ENCODE measurements at regions not wholly inside any gene's neighbourhood (a gene's known extent, or its start where the extent isn't known, plus 50 kb on each side); places are given as distances from the start of the nearest gene placed in this dataset.

- no peak for TF ChIP-seq EZH2phosphoT487 (IDR thresholded peaks at IDR 0.05; ENCODE audit: borderline replicate concordance, low read length)
- TF ChIP-seq EZH2 (IDR thresholded peaks at IDR 0.05; ENCODE audit: low read length, unreplicated experiment) = no peak
- TF ChIP-seq, protein P1, sequence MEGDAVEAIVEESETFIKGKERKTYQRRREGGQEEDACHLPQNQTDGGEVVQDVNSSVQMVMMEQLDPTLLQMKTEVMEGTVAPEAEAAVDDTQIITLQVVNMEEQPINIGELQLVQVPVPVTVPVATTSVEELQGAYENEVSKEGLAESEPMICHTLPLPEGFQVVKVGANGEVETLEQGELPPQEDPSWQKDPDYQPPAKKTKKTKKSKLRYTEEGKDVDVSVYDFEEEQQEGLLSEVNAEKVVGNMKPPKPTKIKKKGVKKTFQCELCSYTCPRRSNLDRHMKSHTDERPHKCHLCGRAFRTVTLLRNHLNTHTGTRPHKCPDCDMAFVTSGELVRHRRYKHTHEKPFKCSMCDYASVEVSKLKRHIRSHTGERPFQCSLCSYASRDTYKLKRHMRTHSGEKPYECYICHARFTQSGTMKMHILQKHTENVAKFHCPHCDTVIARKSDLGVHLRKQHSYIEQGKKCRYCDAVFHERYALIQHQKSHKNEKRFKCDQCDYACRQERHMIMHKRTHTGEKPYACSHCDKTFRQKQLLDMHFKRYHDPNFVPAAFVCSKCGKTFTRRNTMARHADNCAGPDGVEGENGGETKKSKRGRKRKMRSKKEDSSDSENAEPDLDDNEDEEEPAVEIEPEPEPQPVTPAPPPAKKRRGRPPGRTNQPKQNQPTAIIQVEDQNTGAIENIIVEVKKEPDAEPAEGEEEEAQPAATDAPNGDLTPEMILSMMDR (conservative IDR thresholded peaks at IDR 0.05; ENCODE audit: low read depth, low read length) = no peak
- POLR2A ChIA-PET (ENCODE audit: unreplicated experiment) = no interaction called here
- Histone ChIP-seq H3K4me2 (ENCODE audit: low read length) (no peak overlapping the region), H3F3A (ENCODE audit: low read length, unreplicated experiment) (no peaks in the 10 kb centered on the region), H3K79me2 (ENCODE audit: low read length) (no peaks in the 10 kb centered on the region), H3K9me2 (replicated peaks; ENCODE audit: low read length) (no peaks in the 10 kb centered on the region), H3K4me1 (ENCODE audit: insufficient read depth, low read length) (peaks cover 3% of the 10 kb centered on the region; the same call in 1 of the 2 replicates), H3K36me3 (ENCODE audit: low read depth, low read length) (no peaks in the 10 kb centered on the region), H3K9ac (ENCODE audit: low read length) (no peak overlapping the region), H3K4me3 (ENCODE audit: low read length) (no peak overlapping the region), H3K9me3 (ENCODE audit: low read length) (no peaks in the 10 kb centered on the region), H2AFZ (ENCODE audit: low read length) (no peak overlapping the region), H3K27me3 (ENCODE audit: low read length) (no peaks in the 10 kb centered on the region), H3K27ac (ENCODE audit: low read length) (no peak overlapping the region), H4K20me1 (ENCODE audit: low read length) (no peaks in the 10 kb centered on the region)
- ATAC-seq (no peak), DNase-seq (no peak)
- no TSS peak for BruUV-seq (replicated peaks)
- intact Hi-C loops (cut with micrococcal nuclease) = no loop called here
- CTCF ChIA-PET = no interaction called here
These were observed 1204.0 kb upstream of the ZEB2 start for GRCh38 chr2:145723872-145724271.

- H3K9me3 ChIP-seq (ENCODE audit: low read length) = no peaks in the 10 kb centered on the region
- DNase-seq (no peak), ATAC-seq (no peak)
- H4K20me1 ChIP-seq (ENCODE audit: low read length) = no peaks in the 10 kb centered on the region
- H3K36me3 ChIP-seq (ENCODE audit: low read depth, low read length) = no peaks in the 10 kb centered on the region
- H3K9ac ChIP-seq (ENCODE audit: low read length) = no peak overlapping the region
- no peak overlapping the region for H2AFZ ChIP-seq (ENCODE audit: low read length)
- CTCF ChIA-PET = no interaction called here
- H3K4me3 ChIP-seq (ENCODE audit: low read length) = no peak overlapping the region
- intact Hi-C loops (cut with micrococcal nuclease) = no loop called here
- H3K27me3 ChIP-seq (ENCODE audit: low read length) = no peaks in the 10 kb centered on the region
- no peak overlapping the region for H3K4me2 ChIP-seq (ENCODE audit: low read length)
- H3K79me2 ChIP-seq (ENCODE audit: low read length) = no peaks in the 10 kb centered on the region
- POLR2A ChIA-PET (ENCODE audit: unreplicated experiment) = no interaction called here
- H3K4me1 ChIP-seq (ENCODE audit: insufficient read depth, low read length) = peaks cover 3% of the 10 kb centered on the region; the same call in 1 of the 2 replicates
- no TSS peak for BruUV-seq (replicated peaks)
- H3K9me2 ChIP-seq (replicated peaks; ENCODE audit: low read length) = no peaks in the 10 kb centered on the region
- no peak overlapping the region for H3K27ac ChIP-seq (ENCODE audit: low read length)
- H3F3A ChIP-seq (ENCODE audit: low read length, unreplicated experiment) = no peaks in the 10 kb centered on the region
- TF ChIP-seq EZH2phosphoT487 (IDR thresholded peaks at IDR 0.05; ENCODE audit: borderline replicate concordance, low read length) (no peak), EZH2 (IDR thresholded peaks at IDR 0.05; ENCODE audit: low read length, unreplicated experiment) (no peak)
- TF ChIP-seq, protein P1 (conservative IDR thresholded peaks at IDR 0.05; ENCODE audit: low read depth, low read length) = no peak
These were observed 1201.8 kb upstream of the ZEB2 start for GRCh38 chr2:145721681-145722080.

DNA sequence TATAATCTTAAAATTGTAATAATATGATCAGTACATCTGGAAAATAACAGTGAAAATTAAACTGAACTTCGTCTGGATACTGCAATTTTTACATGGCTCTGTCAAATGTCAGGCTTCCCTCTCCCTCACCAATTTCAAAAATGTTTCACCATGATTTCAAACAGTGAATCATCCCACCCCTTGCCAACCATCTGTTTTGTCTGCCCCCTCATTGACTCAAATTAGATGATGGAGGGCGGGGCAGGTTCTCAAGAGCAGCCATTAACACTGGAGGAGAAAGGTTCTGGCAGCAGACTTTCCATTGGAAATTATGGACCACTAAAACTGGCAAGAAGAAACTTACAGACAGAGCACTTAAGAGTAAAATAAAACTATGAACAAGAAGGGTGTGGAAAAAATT, 1195.7 kb upstream of the ZEB2 start:
- Histone ChIP-seq H3K4me1 (ENCODE audit: insufficient read depth, low read length) (no peaks in the 10 kb centered on the region), H3K27me3 (ENCODE audit: low read length) (no peaks in the 10 kb centered on the region), H3K9me2 (replicated peaks; ENCODE audit: low read length) (no peaks in the 10 kb centered on the region), H3K9ac (ENCODE audit: low read length) (no peak overlapping the region), H3K36me3 (ENCODE audit: low read depth, low read length) (no peaks in the 10 kb centered on the region), H3F3A (ENCODE audit: low read length, unreplicated experiment) (no peaks in the 10 kb centered on the region), H3K79me2 (ENCODE audit: low read length) (no peaks in the 10 kb centered on the region), H4K20me1 (ENCODE audit: low read length) (no peaks in the 10 kb centered on the region), H3K27ac (ENCODE audit: low read length) (no peak overlapping the region), H3K4me3 (ENCODE audit: low read length) (no peak overlapping the region), H3K4me2 (ENCODE audit: low read length) (no peak overlapping the region), H2AFZ (ENCODE audit: low read length) (no peak overlapping the region), H3K9me3 (ENCODE audit: low read length) (no peaks in the 10 kb centered on the region)
- no TSS peak for BruUV-seq (replicated peaks)
- CTCF ChIA-PET = no interaction called here
- DNase-seq = peak; percentile 13
- POLR2A ChIA-PET (ENCODE audit: unreplicated experiment) = no interaction called here
- TF ChIP-seq EZH2phosphoT487 (IDR thresholded peaks at IDR 0.05; ENCODE audit: borderline replicate concordance, low read length) = no peak
- TF ChIP-seq, protein P1 (conservative IDR thresholded peaks at IDR 0.05; ENCODE audit: low read depth, low read length) = no peak
- no peak for TF ChIP-seq EZH2 (IDR thresholded peaks at IDR 0.05; ENCODE audit: low read length, unreplicated experiment)
- ATAC-seq = no peak
- intact Hi-C loops (cut with micrococcal nuclease) = no loop called here

Measured in PC-3 (cell line).